CD14-positive monocyte (primary cell): ENCODE measurements at regions not wholly inside any gene's neighbourhood (a gene's known extent, or its start where the extent isn't known, plus 50 kb on each side); places are given as distances from the start of the nearest gene placed in this dataset.

Experiments
- DNase-seq, 3 donors: peaks; one replicate each; pipeline ENCODE4 v3.0.0-alpha.2; 2011 to 2022
- H2AFZ ChIP-seq: 2 replicates; pipeline ENCODE4 v1.6.0; 2012; ENCODE audit warnings: mild to moderate bottlenecking, low read depth, low read length, inconsistent platforms; ENCODE audit not compliant: insufficient read depth, poor library complexity, severe bottlenecking
- H3K27ac ChIP-seq, 2 donors: 1 replicate in 1 of 2; 2 replicates in 1 of 2; pipeline ENCODE4 v1.5.1; 2012 to 2013; ENCODE audit warnings: low read length in 2 of 2, control low read depth in 1 of 2, inconsistent platforms in 1 of 2, low read depth in 1 of 2, mild to moderate bottlenecking in 1 of 2
- H3K27me3 ChIP-seq, 2 donors: one replicate each; pipeline versions ENCODE4 v1.6.0 to v1.6.1; 2011 to 2013; ENCODE audit warnings: low read length in 2 of 2; ENCODE audit not compliant: control insufficient read depth in 2 of 2, insufficient read depth in 2 of 2
- H3K36me3 ChIP-seq, 2 donors: replicated peaks in 1 of 2; 1 replicate in 1 of 2; 2 replicates in 1 of 2; pipeline versions ENCODE4 v1.5.1 to v1.6.1; 2012 to 2013; ENCODE audit warnings: low read length in 2 of 2, control low read depth in 1 of 2, inconsistent platforms in 1 of 2, mild to moderate bottlenecking in 1 of 2; ENCODE audit not compliant: insufficient read depth in 2 of 2, control insufficient read depth in 1 of 2
- H3K4me1 ChIP-seq, 2 donors: 1 replicate in 1 of 2; 2 replicates in 1 of 2; pipeline versions ENCODE4 v1.5.1 to v1.6.1; 2012 to 2013; ENCODE audit warnings: low read length in 2 of 2, control low read depth in 1 of 2, inconsistent platforms in 1 of 2, mild to moderate bottlenecking in 1 of 2, moderate library complexity in 1 of 2; ENCODE audit not compliant: insufficient read depth in 2 of 2, control insufficient read depth in 1 of 2
- H3K4me2 ChIP-seq: replicated peaks from 2 replicates; pipeline ENCODE3; 2012; ENCODE audit warnings: low read length, moderate library complexity, mild to moderate bottlenecking; ENCODE audit not compliant: poor library complexity, severe bottlenecking; ENCODE audit errors: extremely low read depth
- H3K4me3 ChIP-seq, 3 experiments: fragments of 200-600 bp in 1 of 3; sonication (generic) in 1 of 3; replicated peaks in 1 of 3; 1 replicate in 2 of 3; 2 replicates in 1 of 3; pipeline ENCODE4 v1.5.1; 2011 to 2013; ENCODE audit warnings: low read length in 3 of 3, mild to moderate bottlenecking in 3 of 3, control low read depth in 2 of 3, low read depth in 2 of 3, inconsistent platforms in 1 of 3, moderate library complexity in 1 of 3
- H3K79me2 ChIP-seq: 2 replicates; pipeline ENCODE4 v1.6.0; 2012; ENCODE audit warnings: mild to moderate bottlenecking, control low read depth, inconsistent platforms, low read length, moderate library complexity; ENCODE audit not compliant: insufficient read depth
- H3K9ac ChIP-seq: 2 replicates; pipeline ENCODE4 v1.6.0; 2017; ENCODE audit warnings: low read length, mild to moderate bottlenecking; ENCODE audit not compliant: insufficient read depth, poor library complexity, severe bottlenecking
- H3K9me3 ChIP-seq, 2 donors: replicated peaks in 1 of 2; 1 replicate in 1 of 2; 2 replicates in 1 of 2; pipeline versions ENCODE4 v1.5.1 to v1.6.1; 2012 to 2013; ENCODE audit warnings: low read length in 2 of 2, control low read depth in 1 of 2; ENCODE audit not compliant: control insufficient read depth in 1 of 2, insufficient read depth in 1 of 2
- H4K20me1 ChIP-seq: 2 replicates; pipeline ENCODE4 v1.6.0; 2012; ENCODE audit warnings: mild to moderate bottlenecking, low read length, control low read depth, moderate library complexity; ENCODE audit not compliant: insufficient read depth
- H3K27ac Mint-ChIP-seq, 7 donors: one replicate each; pipeline ENCODE4 v1.8.0; 2020; ENCODE audit warnings: mild to moderate bottlenecking in 7 of 7, mixed read lengths in 7 of 7, moderate library complexity in 6 of 7, inconsistent platforms in 2 of 7
- H3K27me3 Mint-ChIP-seq, 3 donors: one replicate each; pipeline ENCODE4 v1.8.0; 2021 to 2022; ENCODE audit warnings: low read depth in 3 of 3, mild to moderate bottlenecking in 3 of 3, mixed read lengths in 3 of 3, moderate library complexity in 3 of 3, inconsistent platforms in 1 of 3
- H3K36me3 Mint-ChIP-seq, 2 donors: one replicate each; pipeline ENCODE4 v1.8.0; 2020; ENCODE audit warnings: mixed read lengths in 2 of 2, inconsistent platforms in 1 of 2, mild to moderate bottlenecking in 1 of 2
- H3K4me1 Mint-ChIP-seq: one replicate; pipeline ENCODE4 v1.8.0; 2020; ENCODE audit warnings: mild to moderate bottlenecking, mixed read lengths
- H3K4me3 Mint-ChIP-seq, 2 donors: one replicate each; pipeline ENCODE4 v1.8.0; 2020; ENCODE audit warnings: mild to moderate bottlenecking in 2 of 2, mixed read lengths in 2 of 2, moderate library complexity in 1 of 2
- H3K9me3 Mint-ChIP-seq, 7 donors: one replicate each; pipeline ENCODE4 v1.8.0; 2020 to 2022; ENCODE audit warnings: mixed read lengths in 7 of 7, mild to moderate bottlenecking in 6 of 7, moderate library complexity in 6 of 7, inconsistent platforms in 2 of 7
- CTCF ChIP-seq: fragments of 200-600 bp; IDR thresholded peaks from one replicate; pipeline ENCODE4 v1.8.0; 2022; ENCODE audit warnings: antibody characterized with exemption, mild to moderate bottlenecking
- WGBS: methylation state at CpG from one replicate; pipeline ENCODE4 v1.1.5; 2013; ENCODE audit warnings: missing lambda C conversion rate; ENCODE audit not compliant: insufficient coverage; 5-methylcytosine and 5-hydroxymethylcytosine counted together
- intact Hi-C, 2 donors: fragments of 100-400 bp; cut with micrococcal nuclease; formaldehyde crosslinking; loops; one replicate each; pipeline versions ENCODE4 v1.15.0 to v1.15.1; 2023

- no peaks in the 10 kb centered on the region for H3K79me2 ChIP-seq
- H3K9ac ChIP-seq: no peak overlapping the region
- Mint-ChIP-seq H3K27me3 (peaks cover 4 to 7% (median 6%) of the 10 kb centered on the region in 3 donors), H3K9me3 (peaks cover 5 to 21% (median 17%) of the 10 kb centered on the region in 7 donors), H3K36me3 (no peaks in the 10 kb centered on the region), H3K4me3 (peak overlapping the region in 1 of 2 donors; percentile 35), H3K27ac (no peak overlapping the region), H3K4me1 (no peaks in the 10 kb centered on the region)
- H4K20me1 ChIP-seq: no peaks in the 10 kb centered on the region
- no peaks in the 10 kb centered on the region for H3K4me1 ChIP-seq
- no peak overlapping the region for H3K27ac ChIP-seq
- H3K27me3 ChIP-seq: no peaks in the 10 kb centered on the region
- intact Hi-C loops: no loop called here
- no peak overlapping the region for H3K4me2 ChIP-seq
- H3K9me3 ChIP-seq: peaks cover 6 to 17% of the 10 kb centered on the region in 2 donors
- WGBS: 98% methylated on average over 14 of the region's 15 CpGs
- no peak overlapping the region for H2AFZ ChIP-seq
- no peak for DNase-seq
- no peaks in the 10 kb centered on the region for H3K36me3 ChIP-seq
- no peak overlapping the region for H3K4me3 ChIP-seq
- TF ChIP-seq CTCF: no peak
These were observed 67.2 kb upstream of the CTBP2 start for GRCh38 chr10:125227546-125227945.

- intact Hi-C loops: no loop called here
- H3K27ac ChIP-seq: no peak overlapping the region
- H3K4me3 ChIP-seq: no peak overlapping the region
- DNase-seq: no peak
- Mint-ChIP-seq H3K9me3 (peaks cover 5 to 21% (median 15%) of the 10 kb centered on the region in 7 donors), H3K27ac (no peak overlapping the region), H3K4me1 (no peaks in the 10 kb centered on the region), H3K36me3 (no peaks in the 10 kb centered on the region), H3K27me3 (peaks cover 2 to 9% (median 7%) of the 10 kb centered on the region in 3 donors), H3K4me3 (no peak overlapping the region)
- H3K36me3 ChIP-seq: no peaks in the 10 kb centered on the region
- H3K4me2 ChIP-seq: no peak overlapping the region
- TF ChIP-seq CTCF: no peak
- WGBS: 97% methylated on average over 13 of the region's 13 CpGs
- no peak overlapping the region for H2AFZ ChIP-seq
- no peaks in the 10 kb centered on the region for H3K4me1 ChIP-seq
- no peak overlapping the region for H3K9ac ChIP-seq
- H3K9me3 ChIP-seq: peaks cover 6 to 17% of the 10 kb centered on the region in 2 donors
- no peaks in the 10 kb centered on the region for H3K27me3 ChIP-seq
- no peaks in the 10 kb centered on the region for H4K20me1 ChIP-seq
- no peaks in the 10 kb centered on the region for H3K79me2 ChIP-seq
These were observed 66.5 kb upstream of the CTBP2 start for GRCh38 chr10:125226823-125227222.
